ENCODE measurements at regions not wholly inside any gene's neighbourhood (a gene's known extent, or its start where the extent isn't known, plus 50 kb on each side); places are given as distances from the start of the nearest gene placed in this dataset.

- TF ChIP-seq REST (IDR thresholded peaks at IDR 0.05; ENCODE audit: low read depth, low read length) (no peak), SMC3 (IDR thresholded peaks at IDR 0.05; ENCODE audit: borderline replicate concordance, low read length) (no peak)
Measured at GRCh38 chr2:215625207-215625606, 189.3 kb upstream of the FN1 start (continued).

GRCh38 chr2:215624423-215624829 lies 188.6 kb upstream of the FN1 start:
- Histone ChIP-seq H3K9me3 (replicated peaks; ENCODE audit: control insufficient read depth, insufficient read depth, low read length) (no peaks in the 10 kb centered on the region), H3K27me3 (replicated peaks in 1 of 2; ENCODE audit: control insufficient read depth in 2 of 2, insufficient read depth in 2 of 2, low read length in 1 of 2) (no peaks in the 10 kb centered on the region), H3K36me3 (ENCODE audit: control insufficient read depth in 2 of 2, insufficient read depth in 2 of 2, low read length in 1 of 2) (no peaks in the 10 kb centered on the region), H2AFZ (ENCODE audit: control insufficient read depth, low read depth, low read length) (no peak overlapping the region), H3K79me2 (ENCODE audit: control insufficient read depth, insufficient read depth, low read length) (no peaks in the 10 kb centered on the region), H3K4me2 (ENCODE audit: control insufficient read depth, insufficient read depth) (no peak overlapping the region), H3K4me3 (no peak overlapping the region), H4K20me1 (ENCODE audit: control insufficient read depth, insufficient read depth) (no peaks in the 10 kb centered on the region), H3K4me1 (ENCODE audit: control insufficient read depth, insufficient read depth, low read length) (no peaks in the 10 kb centered on the region), H3K27ac (ENCODE audit: control insufficient read depth, insufficient read depth) (no peak overlapping the region), H3K9ac (ENCODE audit: control insufficient read depth, insufficient read depth, low read length) (no peak overlapping the region)
- ChIA-PET POLR2A (interaction anchor here (1.2 to 1.7 kb wide), 2 partner anchors 24 to 215 kb away, joined by 3 to 4 read pairs; no protein-coding TSS in a partner anchor), SMC1A (ENCODE audit: uncharacterized antibody, unreplicated experiment) (interaction anchor here (0.7 to 2.6 kb wide), 9 partner anchors 11 to 294 kb away, joined by 3 to 7 read pairs (median 5); no protein-coding TSS in a partner anchor), CTCF (interaction anchor here (0.8 to 1.3 kb wide), 6 partner anchors 10 to 146 kb away, joined by 3 read pairs; no protein-coding TSS in a partner anchor), RAD21 (ENCODE audit: unreplicated experiment) (interaction anchor here (1.3 kb wide), 1 partner anchor 34 kb away, joined by 3 read pairs; no protein-coding TSS in a partner anchor)
- intact Hi-C loops (cut with micrococcal nuclease; ENCODE audit: unreplicated experiment) = no loop called here
- in situ Hi-C loops (cut with MboI) = no loop called here
- no TSS peak for BruUV-seq (replicated peaks)
- DNase-seq (ENCODE audit: low read depth, low spot score) (no peak), ATAC-seq (no peak), FAIRE-seq (no peak)
- TF ChIP-seq ETV6 (conservative IDR thresholded peaks at IDR 0.05 in 1 of 2, IDR thresholded peaks at IDR 0.05 in 1 of 2; ENCODE audit: borderline replicate concordance in 1 of 2, low read depth in 1 of 2) (no peak), ZNF687 (IDR thresholded peaks at IDR 0.05) (no peak), E2F4 (IDR thresholded peaks at IDR 0.05; ENCODE audit: low read depth, low read length) (no peak), CTCF (IDR thresholded peaks at IDR 0.05 in 2 of 3, conservative IDR thresholded peaks at IDR 0.05 in 1 of 3; ENCODE audit: control insufficient read depth in 2 of 3, extremely low read depth in 1 of 3, insufficient read depth in 1 of 3, low read depth in 3 of 3, low read length in 3 of 3) (no peak), NR2C1 (IDR thresholded peaks at IDR 0.05) (no peak), NFYA (IDR thresholded peaks at IDR 0.05; ENCODE audit: borderline replicate concordance, low read depth, low read length) (no peak), SRF (IDR thresholded peaks at IDR 0.05; ENCODE audit: low read depth in 2 of 2, low read length in 2 of 2) (no peak)
- WGBS (ENCODE audit: insufficient coverage, insufficient replicate concordance, low lambda C conversion rate, missing lambda C conversion rate) = 49% methylated on average over 7 of the region's 7 CpGs
